NCI-H1105 (cell line): ENCODE measurements at regions not wholly inside any gene's neighbourhood (a gene's known extent, or its start where the extent isn't known, plus 50 kb on each side); places are given as distances from the start of the nearest gene placed in this dataset.
A peak's percentile ranks its signal among the peaks of the same experiment; 100 is the strongest.
"Not testable (repeated sequence)": the region's sequence is repeated elsewhere in the genome, so short reads cannot be mapped to it uniquely, and the experiment has no call there.

Source experiments
- DNase-seq: peaks from one replicate; lab custom pipeline; 2025; lab: John Stamatoyannopoulos, UW

GRCh38 chr22:40094485-40094884 is 83.2 kb upstream of the TNRC6B start:
- no peak for DNase-seq

- DNase-seq: not testable (repeated sequence)
Observed at GRCh38 chr22:40099887-40100286, 77.8 kb upstream of the TNRC6B start.

- DNase-seq: no peak
Observed at GRCh38 chr22:40105755-40106154, 72.0 kb upstream of the TNRC6B start.

GRCh38 chr22:40107244-40107643 is 70.5 kb upstream of the TNRC6B start:
- DNase-seq: no peak

GRCh38 chr22:40107851-40108378 is 69.8 kb upstream of the TNRC6B start:
- DNase-seq: no peak

- no peak for DNase-seq
Observed at GRCh38 chr22:40108396-40108795, 69.3 kb upstream of the TNRC6B start.

DNA sequence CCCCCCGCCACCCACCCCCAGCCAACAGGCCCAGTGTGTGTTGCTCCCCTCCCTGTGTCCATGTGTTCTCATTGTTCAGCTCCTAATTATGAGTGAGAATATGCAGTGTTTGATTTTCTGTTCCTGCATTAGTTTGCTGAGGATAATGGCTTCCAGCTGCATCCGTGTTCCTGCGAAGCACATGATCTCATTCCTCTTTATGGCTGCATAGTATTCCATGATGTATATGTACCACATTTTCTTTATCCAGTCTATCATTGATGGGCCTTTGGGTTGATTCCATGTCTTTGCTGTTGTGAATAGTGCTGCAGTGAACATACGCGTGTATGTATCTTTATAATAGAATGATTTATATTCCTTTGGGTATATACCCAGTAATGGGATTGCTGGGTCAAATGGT is 68.8 kb upstream of the TNRC6B start:
- DNase-seq: not testable (repeated sequence)

DNA sequence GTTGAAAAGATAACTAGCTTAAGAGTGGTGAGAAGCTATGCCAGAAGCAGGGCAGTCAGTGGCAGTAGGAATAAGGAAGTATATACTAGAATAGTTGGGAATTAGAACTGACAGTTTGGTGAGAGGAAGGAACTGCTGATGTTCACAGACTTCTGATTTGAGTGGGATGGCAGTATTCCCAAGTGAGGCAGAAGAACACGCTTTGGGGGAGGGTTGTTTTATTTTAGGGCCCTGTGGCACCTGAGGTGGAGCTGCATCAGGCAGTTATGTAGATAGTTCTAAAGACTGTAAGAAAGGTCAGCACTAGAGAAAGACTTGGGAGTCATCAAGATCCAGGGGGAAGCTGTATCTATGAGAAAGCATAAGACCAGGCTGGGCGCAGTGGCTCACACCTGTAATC is 66.3 kb upstream of the TNRC6B start:
- DNase-seq: no peak

DNA sequence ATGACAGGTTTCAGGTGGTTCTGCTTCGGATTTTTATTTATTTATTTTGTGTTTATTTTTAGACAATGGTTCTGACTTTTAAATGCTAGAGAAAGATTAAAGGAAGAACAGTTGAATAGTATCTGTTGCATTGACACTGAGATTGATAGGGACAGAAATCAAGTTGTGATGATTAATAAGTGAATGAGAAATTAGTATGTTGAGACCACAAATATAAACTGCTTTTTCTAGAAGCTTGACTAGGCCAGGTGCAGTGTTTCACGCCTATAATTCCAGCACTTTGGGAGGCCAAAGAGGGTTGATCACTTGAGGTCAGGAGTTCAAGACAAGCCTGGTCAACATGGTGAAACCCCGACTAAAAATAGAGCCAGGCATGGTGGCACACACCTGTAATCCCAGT is 65.1 kb upstream of the TNRC6B start:
- no peak for DNase-seq

DNA sequence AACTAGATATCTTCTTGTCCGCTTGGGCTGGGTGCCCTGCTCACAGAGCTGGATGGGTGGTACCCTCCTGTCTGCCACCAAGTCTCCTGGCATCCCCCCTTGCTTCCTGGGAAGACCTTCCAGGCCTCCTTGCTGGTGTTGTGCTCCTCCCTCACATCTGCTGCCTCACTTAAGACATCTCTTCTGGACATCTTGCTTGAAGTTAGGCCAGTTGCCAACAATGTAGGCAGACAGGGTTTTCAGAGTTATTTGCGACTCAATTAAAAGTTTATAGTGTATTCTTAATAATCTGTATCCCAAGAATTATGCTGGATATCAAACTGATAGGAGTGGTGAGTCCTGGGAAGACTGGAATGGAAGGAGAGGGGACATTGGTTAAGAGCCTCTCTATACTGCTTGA is 64.0 kb upstream of the TNRC6B start:
- DNase-seq: no peak

DNA sequence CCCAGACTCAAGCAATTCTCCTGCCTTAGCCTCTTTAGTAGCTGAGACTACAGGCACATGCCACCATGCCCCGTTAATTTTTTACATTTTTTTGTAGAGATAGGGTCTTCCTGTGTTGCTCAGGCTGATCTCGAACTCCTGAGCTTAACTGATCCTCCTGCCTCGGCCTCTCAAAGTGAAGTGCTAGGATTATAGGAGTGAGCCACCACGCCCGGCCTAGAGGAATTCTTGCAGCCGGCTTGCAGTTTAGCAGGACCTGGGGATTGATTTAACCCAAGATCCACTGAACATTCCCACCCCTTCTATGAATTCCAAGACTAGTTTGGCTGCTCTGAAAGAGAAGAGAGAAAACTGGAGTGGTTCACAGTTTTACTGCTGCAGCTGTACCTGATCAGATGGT is 63.3 kb upstream of the TNRC6B start:
- DNase-seq: no peak

DNA sequence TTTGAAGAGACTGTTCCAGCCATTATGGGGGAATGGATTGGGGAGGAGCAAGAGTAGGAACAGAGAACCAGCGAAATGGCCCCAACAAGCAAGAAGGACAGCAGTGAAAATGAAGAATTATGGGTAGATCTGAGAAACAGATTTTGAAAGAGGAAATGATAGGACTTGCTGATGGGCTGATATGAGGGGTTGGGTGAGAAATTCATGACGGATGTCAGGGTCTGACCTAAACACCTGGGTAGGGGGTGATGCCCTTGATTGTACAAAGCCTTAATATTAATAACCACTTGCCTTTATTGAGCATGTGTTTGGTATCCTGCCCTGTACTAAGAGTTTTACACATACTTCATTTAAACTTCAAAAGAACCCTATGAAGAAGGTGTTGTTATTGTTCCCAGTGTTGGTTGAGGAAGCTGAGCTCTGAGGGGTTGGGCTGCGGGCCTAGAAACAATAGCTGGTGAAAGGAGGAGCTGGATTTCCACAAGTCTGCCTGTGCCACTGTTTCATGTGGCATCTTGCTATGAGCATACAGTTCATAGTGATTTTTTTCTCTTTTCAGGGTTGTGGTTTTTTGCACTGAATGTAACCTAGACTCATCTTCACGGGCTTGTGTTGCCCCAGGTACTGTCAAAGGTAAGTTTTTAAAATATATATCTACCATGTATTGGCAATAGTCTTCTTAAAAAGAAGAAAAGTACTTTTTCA is 61.1 kb upstream of the TNRC6B start:
- no peak for DNase-seq

GRCh38 chr22:40118979-40119378 is 58.7 kb upstream of the TNRC6B start:
- peak; percentile 1 for DNase-seq

- DNase-seq: no peak
Observed at GRCh38 chr22:40120848-40121247, 56.9 kb upstream of the TNRC6B start.

- DNase-seq: no peak
Observed at GRCh38 chr22:40121461-40121860, 56.3 kb upstream of the TNRC6B start.

DNA sequence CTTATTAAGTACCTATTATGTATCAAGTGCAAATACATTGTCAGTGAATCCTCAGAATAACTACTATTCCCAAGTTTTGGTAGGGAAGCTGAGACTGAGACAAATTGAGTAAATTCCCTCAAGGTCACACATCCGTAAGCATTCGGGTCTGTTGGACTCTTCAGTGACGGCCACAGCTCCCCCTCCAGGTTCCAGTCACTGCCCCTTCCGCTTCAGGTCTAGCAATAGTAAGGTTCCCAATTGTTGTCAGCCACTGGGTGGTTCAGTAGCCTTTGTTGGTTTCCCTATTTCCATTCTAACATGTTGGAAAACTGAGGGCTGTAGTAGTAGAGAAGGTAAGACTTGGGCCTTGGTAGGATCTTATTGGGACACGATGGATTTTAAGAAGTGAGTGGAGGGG is 54.9 kb upstream of the TNRC6B start:
- no peak for DNase-seq

- DNase-seq: no peak
Observed at GRCh38 chr22:40123387-40123786, 54.3 kb upstream of the TNRC6B start.
